A673 (cell line): ENCODE measurements at regions not wholly inside any gene's neighbourhood (a gene's known extent, or its start where the extent isn't known, plus 50 kb on each side); places are given as distances from the start of the nearest gene placed in this dataset.

Source experiments
- EZH2 ChIP-seq: fragments of 200-600 bp; sonication (generic); IDR thresholded peaks from 2 replicates; pipeline ENCODE4 v1.6.1; 2017; ENCODE audit warnings: borderline replicate concordance, low read depth, mild to moderate bottlenecking, mixed read lengths, antibody characterized with exemption, low read length; ENCODE audit not compliant: poor library complexity, severe bottlenecking
- TF ChIP-seq, protein P1 (sequence below): fragments of 300-800, 200-600 bp; sonication (generic); conservative IDR thresholded peaks from 2 replicates; pipeline ENCODE4 v1.5.1; 2017; ENCODE audit warnings: low read depth, mild to moderate bottlenecking, antibody characterized with exemption, low read length, moderate library complexity, mixed read lengths

DNA sequence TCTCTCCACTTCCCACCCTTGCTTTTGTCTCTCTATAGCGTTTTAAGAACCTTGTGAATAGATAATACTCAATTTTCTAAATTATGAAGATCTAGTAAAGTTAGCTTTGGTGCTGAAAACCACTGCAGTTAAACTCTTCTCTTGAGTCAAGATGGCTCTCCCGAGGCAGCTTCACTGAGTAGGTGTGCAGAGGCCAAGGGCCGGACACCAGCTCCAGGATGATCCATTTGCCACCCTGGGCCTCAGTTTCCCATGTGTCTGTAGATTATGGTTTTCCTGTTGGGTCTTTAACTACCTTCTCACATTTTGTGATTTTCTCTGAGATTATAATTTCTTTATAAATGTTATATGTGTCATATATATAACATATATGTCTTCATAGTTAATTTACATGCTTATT is 68.5 kb upstream of the SH3RF3 start:
- TF ChIP-seq, protein P1, sequence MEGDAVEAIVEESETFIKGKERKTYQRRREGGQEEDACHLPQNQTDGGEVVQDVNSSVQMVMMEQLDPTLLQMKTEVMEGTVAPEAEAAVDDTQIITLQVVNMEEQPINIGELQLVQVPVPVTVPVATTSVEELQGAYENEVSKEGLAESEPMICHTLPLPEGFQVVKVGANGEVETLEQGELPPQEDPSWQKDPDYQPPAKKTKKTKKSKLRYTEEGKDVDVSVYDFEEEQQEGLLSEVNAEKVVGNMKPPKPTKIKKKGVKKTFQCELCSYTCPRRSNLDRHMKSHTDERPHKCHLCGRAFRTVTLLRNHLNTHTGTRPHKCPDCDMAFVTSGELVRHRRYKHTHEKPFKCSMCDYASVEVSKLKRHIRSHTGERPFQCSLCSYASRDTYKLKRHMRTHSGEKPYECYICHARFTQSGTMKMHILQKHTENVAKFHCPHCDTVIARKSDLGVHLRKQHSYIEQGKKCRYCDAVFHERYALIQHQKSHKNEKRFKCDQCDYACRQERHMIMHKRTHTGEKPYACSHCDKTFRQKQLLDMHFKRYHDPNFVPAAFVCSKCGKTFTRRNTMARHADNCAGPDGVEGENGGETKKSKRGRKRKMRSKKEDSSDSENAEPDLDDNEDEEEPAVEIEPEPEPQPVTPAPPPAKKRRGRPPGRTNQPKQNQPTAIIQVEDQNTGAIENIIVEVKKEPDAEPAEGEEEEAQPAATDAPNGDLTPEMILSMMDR, result no peak
- no peak for TF ChIP-seq EZH2
